GM12872 (cell line): ENCODE measurements at regions not wholly inside any gene's neighbourhood (a gene's known extent, or its start where the extent isn't known, plus 50 kb on each side); places are given as distances from the start of the nearest gene placed in this dataset.

ENCODE experiments used
- CTCF ChIP-seq: IDR thresholded peaks from 3 replicates; pipeline ENCODE4 v1.5.1; 2011; ENCODE audit warnings: low read depth, mild to moderate bottlenecking, low read length, moderate library complexity; ENCODE audit not compliant: insufficient read depth

GRCh38 chr2:238646803-238647202 lies 201.1 kb upstream of the TWIST2 start:
- no peak for TF ChIP-seq CTCF

- TF ChIP-seq CTCF = no peak
These were observed 198.8 kb upstream of the TWIST2 start for GRCh38 chr2:238649123-238649522.

- no peak for TF ChIP-seq CTCF
These were observed 197.9 kb upstream of the TWIST2 start for GRCh38 chr2:238649936-238650518.

GRCh38 chr2:238650536-238650935 lies 197.3 kb upstream of the TWIST2 start:
- no peak for TF ChIP-seq CTCF

- TF ChIP-seq CTCF = no peak
These were observed 196.4 kb upstream of the TWIST2 start for GRCh38 chr2:238651306-238652052.

- TF ChIP-seq CTCF = no peak
These were observed 195.7 kb upstream of the TWIST2 start for GRCh38 chr2:238652053-238652770.

- TF ChIP-seq CTCF = no peak
These were observed 195.1 kb upstream of the TWIST2 start for GRCh38 chr2:238652771-238653157.
